Uterus (tissue), 2 donors: ENCODE measurements at regions not wholly inside any gene's neighbourhood (a gene's known extent, or its start where the extent isn't known, plus 50 kb on each side); places are given as distances from the start of the nearest gene placed in this dataset.

ENCODE experiments used
- POLR2A ChIP-seq, 2 donors: fragments of 450-650 bp; IDR thresholded peaks; one replicate each; pipeline ENCODE4 v1.6.1; 2016; ENCODE audit warnings: antibody characterized with exemption in 2 of 2, mild to moderate bottlenecking in 1 of 2, moderate library complexity in 1 of 2
- TF ChIP-seq, protein P1 (sequence below), 4 experiments: fragments of 200-600 bp in 2 of 4; fragments of 450-650 bp in 2 of 4; sonication (generic) in 2 of 4; IDR thresholded peaks; one replicate each; pipeline ENCODE4 v1.5.1; 2016 to 2019; ENCODE audit warnings: antibody characterized with exemption in 4 of 4, mild to moderate bottlenecking in 2 of 4, moderate library complexity in 1 of 4

DNA sequence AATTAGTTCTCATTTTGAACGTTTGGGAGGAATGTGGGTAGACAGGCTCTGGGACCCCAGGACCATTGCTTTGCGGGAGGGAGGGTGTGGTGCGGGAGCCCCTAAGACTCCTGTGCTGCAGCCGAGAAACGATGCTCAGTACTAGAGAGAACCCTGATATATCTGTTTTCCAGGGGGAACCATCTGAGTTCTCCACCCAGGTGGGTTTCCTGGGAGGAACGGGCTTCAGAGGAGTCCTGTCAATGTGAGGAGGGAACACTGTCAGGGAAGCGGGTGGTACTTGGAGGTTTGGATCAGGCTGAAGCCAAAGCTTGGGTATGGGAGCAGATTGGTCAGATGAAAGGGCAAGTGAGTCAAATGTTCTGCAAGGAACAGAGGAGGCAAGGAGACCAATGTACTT is 358.0 kb downstream of the FGF9 start:
- TF ChIP-seq POLR2A (IDR thresholded peaks at IDR 0.05), result no peak
- TF ChIP-seq, protein P1, sequence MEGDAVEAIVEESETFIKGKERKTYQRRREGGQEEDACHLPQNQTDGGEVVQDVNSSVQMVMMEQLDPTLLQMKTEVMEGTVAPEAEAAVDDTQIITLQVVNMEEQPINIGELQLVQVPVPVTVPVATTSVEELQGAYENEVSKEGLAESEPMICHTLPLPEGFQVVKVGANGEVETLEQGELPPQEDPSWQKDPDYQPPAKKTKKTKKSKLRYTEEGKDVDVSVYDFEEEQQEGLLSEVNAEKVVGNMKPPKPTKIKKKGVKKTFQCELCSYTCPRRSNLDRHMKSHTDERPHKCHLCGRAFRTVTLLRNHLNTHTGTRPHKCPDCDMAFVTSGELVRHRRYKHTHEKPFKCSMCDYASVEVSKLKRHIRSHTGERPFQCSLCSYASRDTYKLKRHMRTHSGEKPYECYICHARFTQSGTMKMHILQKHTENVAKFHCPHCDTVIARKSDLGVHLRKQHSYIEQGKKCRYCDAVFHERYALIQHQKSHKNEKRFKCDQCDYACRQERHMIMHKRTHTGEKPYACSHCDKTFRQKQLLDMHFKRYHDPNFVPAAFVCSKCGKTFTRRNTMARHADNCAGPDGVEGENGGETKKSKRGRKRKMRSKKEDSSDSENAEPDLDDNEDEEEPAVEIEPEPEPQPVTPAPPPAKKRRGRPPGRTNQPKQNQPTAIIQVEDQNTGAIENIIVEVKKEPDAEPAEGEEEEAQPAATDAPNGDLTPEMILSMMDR (IDR thresholded peaks at IDR 0.05), result no peak
